GM21526 (cell line): ENCODE measurements at regions not wholly inside any gene's neighbourhood (a gene's known extent, or its start where the extent isn't known, plus 50 kb on each side); places are given as distances from the start of the nearest gene placed in this dataset.

Source experiments
- ATAC-seq: cut with Tn5 transposase; IDR thresholded peaks from one replicate; pipeline ENCODE4 v1.9.1; 2021; ENCODE audit warnings: moderate library complexity; ENCODE audit not compliant: unreplicated experiment, low FRiP score

- ATAC-seq = no peak
Observed at GRCh38 chr11:129722529-129722928, 93.1 kb upstream of the TMEM45B start.

- no peak for ATAC-seq
Observed at GRCh38 chr11:129723146-129723760, 92.4 kb upstream of the TMEM45B start.

DNA sequence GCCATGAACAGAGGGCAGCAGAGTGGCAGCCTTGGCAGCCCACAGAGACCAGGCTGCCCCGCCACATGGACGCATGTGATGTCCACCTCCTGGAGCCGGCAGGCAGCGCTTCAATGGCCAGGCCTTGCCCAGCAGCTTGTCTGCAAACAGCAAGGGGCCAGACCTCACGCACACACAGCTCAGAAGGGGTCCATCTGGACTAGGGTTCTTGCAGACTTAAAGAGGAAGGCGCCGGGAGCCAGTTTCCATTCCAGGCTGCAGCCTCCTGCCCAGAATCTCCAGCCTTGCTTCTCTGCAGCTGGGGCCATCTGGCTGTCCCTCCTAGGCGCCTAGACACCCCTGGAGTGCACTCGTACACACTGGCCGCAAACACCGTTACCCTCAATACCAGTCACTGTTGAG is 91.9 kb upstream of the TMEM45B start:
- no peak for ATAC-seq

DNA sequence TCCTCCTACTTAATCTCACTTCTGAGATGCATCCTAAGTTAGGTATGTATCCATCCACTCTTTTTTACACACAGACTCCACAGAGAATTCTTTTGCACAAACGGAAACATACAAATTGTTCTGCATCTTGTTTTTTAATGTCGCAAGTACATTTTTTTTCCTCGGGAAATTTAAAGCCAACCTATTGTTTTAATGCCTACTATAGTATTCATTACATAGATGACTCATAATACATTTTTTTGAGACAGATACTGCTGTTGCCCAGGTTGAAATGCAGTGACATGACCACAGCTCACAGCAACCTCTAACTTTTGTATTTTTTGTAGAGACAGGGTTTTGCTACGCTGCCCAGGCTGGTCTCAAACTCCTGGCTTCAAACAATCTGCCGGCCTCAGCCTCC is 90.8 kb upstream of the TMEM45B start:
- no peak for ATAC-seq

GRCh38 chr11:129726179-129726578 is 89.5 kb upstream of the TMEM45B start:
- no peak for ATAC-seq

DNA sequence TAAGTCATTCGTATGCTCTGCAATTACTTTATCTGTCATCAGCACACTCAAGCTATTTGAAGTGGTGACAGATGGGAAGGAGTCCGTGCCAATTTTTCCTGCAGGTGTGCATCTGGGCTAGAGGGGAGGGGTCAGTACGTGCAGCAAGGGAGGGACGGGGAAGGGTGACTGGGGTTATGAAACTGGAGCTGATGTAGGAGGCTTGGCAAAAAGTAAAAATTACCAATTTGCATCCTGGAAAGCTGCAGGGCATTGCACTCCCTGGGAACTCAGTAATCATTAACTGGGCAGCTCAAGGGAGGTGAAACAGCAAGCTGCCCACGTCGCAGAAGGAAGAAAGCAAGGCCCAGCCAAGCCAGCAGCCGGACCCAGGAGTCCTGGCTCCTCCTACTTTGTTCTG is 87.1 kb upstream of the TMEM45B start:
- no peak for ATAC-seq

GRCh38 chr11:129729216-129729615 is 86.4 kb upstream of the TMEM45B start:
- no peak for ATAC-seq

DNA sequence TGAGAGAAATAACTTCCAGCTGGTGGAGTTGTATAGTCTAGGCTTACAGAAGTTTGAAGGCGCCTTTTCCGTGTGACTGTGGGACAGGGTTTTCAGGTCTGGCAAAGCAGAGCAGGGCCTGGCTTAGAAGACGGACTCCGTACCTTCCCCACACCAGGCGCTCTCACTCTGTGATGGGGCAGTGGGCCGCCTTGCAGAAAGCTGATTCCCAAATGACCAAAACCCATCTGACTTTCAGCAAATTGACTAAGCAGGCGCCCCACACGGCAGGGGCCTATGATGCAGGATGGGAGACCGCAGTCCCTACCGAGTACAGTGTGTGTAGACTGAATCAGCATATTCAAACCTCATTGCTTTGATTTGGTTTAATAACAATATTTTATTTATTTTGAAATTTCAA is 85.8 kb upstream of the TMEM45B start:
- ATAC-seq = no peak

DNA sequence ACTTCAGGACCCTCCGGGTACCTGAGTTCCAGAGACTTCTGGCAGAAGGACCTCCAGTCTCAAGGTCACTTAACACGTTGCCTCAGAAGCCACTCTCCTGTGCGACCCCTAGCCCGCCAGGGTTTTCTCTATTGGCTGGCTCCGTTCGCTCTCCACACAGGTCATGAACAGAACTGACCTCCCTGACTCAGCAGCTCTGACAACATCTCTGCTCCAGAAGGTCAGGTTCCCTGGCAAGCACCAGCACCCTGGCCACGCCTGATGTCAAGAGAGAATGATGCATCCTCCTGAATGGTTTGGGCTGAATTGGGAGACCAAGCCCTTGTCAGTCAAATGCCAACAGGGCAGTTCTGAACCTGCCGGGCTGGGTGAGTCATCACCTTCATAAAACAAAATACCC is 84.3 kb upstream of the TMEM45B start:
- ATAC-seq = no peak

GRCh38 chr11:129732941-129733340 is 82.7 kb upstream of the TMEM45B start:
- no peak for ATAC-seq

- no peak for ATAC-seq
Observed at GRCh38 chr11:129733384-129733783, 82.3 kb upstream of the TMEM45B start.

- ATAC-seq = no peak
Observed at GRCh38 chr11:129733981-129734380, 81.7 kb upstream of the TMEM45B start.

DNA sequence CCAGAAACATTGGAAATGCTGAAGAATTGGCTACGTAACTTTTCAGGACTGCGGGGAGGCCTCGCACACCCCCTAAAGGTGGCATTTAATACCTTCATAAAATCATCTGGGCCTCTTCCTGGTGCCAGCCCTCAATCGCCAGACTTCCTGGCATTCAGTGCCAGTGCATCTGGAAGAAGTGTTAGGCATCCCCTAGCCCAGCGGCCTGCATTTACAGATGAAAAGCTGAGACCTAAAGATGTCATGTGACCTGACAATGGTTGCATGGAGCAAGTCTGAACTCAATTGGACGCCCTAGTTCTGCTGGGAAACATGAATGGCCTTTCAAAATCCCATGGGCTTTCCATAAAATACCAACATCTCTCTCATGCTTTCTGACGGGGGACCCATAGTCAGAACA is 81.0 kb upstream of the TMEM45B start:
- ATAC-seq = no peak

DNA sequence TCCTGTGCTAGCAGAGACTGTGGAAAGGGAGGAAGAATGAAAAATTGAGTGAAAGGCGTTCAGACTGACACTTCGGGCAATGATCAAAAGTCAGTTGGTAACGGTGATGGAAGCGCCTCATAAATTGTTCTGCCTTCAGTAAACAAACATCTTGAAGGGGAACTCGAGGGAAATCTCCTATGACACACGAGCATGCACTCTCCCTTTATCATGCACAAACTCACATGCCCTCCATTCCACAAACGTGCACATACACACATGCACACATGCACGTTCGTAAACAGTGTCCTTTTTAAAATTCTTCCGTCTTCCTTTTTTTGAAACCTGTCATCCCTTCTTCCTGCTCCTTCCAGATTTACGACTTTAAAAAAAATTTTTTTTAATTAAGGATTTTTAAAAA is 77.8 kb upstream of the TMEM45B start:
- ATAC-seq = no peak

- ATAC-seq = no peak
Observed at GRCh38 chr11:129738242-129738641, 77.4 kb upstream of the TMEM45B start.

DNA sequence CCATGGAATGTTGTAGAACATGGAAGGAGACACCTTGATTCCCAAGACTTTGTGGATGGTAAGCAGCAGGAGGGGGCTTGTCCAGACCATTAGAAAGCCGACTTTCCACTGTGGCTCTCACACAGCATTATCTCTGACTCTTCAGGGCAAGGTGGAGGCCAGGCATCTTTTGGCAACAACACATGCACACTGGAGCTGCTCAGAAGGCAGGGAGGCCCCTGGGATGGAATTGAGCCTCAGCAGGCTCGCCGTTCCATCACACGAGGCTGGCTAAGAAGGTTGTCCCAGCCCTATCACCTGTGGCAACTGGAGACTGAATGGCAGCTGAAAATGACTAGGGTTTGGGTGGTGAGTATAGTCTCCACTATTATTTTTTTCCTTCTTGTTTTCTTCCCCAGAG is 76.3 kb upstream of the TMEM45B start:
- ATAC-seq = no peak

GRCh38 chr11:129740125-129740719 is 75.4 kb upstream of the TMEM45B start:
- no peak for ATAC-seq

GRCh38 chr11:129743112-129743815 is 72.4 kb upstream of the TMEM45B start:
- ATAC-seq = no peak

GRCh38 chr11:129747071-129747470 is 68.6 kb upstream of the TMEM45B start:
- no peak for ATAC-seq

- no peak for ATAC-seq
Observed at GRCh38 chr11:129749141-129749540, 66.5 kb upstream of the TMEM45B start.

DNA sequence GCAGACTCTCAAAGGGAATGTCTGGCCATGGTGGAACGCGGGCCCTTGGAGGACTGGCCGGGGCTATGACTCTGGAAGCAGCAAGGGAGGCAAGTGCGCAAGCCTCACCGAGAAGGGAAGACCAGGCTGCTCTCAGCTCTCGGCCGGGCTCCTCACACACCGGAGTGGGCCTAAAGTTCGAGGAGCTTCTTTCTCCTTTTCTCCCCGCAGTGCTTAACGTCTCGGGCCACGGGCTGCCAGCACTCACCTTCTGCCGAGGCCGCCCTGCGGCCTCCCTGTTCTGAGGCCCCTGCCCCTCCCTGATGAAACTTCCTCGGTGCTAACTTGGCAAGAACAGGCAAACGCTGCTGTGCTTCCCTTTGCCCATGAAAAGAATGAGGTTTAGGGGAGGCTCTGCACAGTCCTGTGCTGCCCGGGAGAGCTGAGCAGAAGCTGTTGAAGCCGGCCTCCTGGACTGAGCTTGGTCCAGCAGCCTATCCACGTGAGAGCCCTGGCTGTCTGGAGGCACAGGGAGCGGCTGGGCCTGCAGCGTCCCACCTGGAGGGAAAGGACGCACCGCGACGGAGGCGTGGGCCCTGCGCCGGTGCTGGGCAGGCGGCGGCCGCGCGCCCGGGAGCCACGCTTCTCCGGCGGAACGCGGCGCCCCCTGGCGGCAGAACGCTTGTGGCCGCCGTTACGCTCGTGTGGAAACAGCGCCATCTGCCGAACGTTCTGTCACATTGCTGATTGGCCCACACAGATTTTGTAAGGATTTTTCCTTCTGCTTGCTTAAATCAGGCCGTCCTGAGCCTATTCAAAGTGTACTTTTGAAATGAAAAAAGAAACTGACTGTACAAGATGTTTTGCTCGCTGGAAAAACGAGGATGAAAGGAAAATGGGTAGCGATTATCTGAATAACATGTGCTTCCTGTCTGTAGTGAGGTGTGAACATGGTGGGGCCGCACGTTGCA is 65.0 kb upstream of the TMEM45B start:
- peak; percentile 91 for ATAC-seq
